ENCODE measurements at regions not wholly inside any gene's neighbourhood (a gene's known extent, or its start where the extent isn't known, plus 50 kb on each side); places are given as distances from the start of the nearest gene placed in this dataset.
A peak's percentile ranks its signal among the peaks of the same experiment; 100 is the strongest.
"Not testable (repeated sequence)": the region's sequence is repeated elsewhere in the genome, so short reads cannot be mapped to it uniquely, and the experiment has no call there.

- Histone ChIP-seq H3K9me3 (replicated peaks; ENCODE audit: low read length) (no peaks in the 10 kb centered on the region), H3K4me3 (ENCODE audit: low read length) (no peak overlapping the region), H3K4me2 (ENCODE audit: low read length) (no peak overlapping the region), H3K9ac (ENCODE audit: low read depth, low read length) (no peak overlapping the region), H3K36me3 (ENCODE audit: insufficient read depth, low read length) (no peaks in the 10 kb centered on the region), H3K4me1 (ENCODE audit: control insufficient read depth, insufficient read depth, low read length) (no peaks in the 10 kb centered on the region), H3K27me3 (ENCODE audit: control insufficient read depth, insufficient read depth, low read length) (no peaks in the 10 kb centered on the region)
Observed at GRCh38 chr4:137825505-137825904, 293.2 kb upstream of the PCDH18 start.

GRCh38 chr4:137823007-137823406 lies 290.7 kb upstream of the PCDH18 start:
- H3K4me3 ChIP-seq (ENCODE audit: low read length), result no peak overlapping the region
- no peaks in the 10 kb centered on the region for H3K4me1 ChIP-seq (ENCODE audit: control insufficient read depth, insufficient read depth, low read length)
- H3K4me2 ChIP-seq (ENCODE audit: low read length), result no peak overlapping the region
- no peaks in the 10 kb centered on the region for H3K9me3 ChIP-seq (replicated peaks; ENCODE audit: low read length)
- H3K36me3 ChIP-seq (ENCODE audit: insufficient read depth, low read length), result no peaks in the 10 kb centered on the region
- H3K27me3 ChIP-seq (ENCODE audit: control insufficient read depth, insufficient read depth, low read length), result no peaks in the 10 kb centered on the region
- H3K9ac ChIP-seq (ENCODE audit: low read depth, low read length), result no peak overlapping the region

GRCh38 chr4:137819964-137820383 lies 287.7 kb upstream of the PCDH18 start:
- Histone ChIP-seq H3K4me1 (ENCODE audit: control insufficient read depth, insufficient read depth, low read length) (no peaks in the 10 kb centered on the region), H3K9me3 (replicated peaks; ENCODE audit: low read length) (no peaks in the 10 kb centered on the region), H3K9ac (ENCODE audit: low read depth, low read length) (no peak overlapping the region), H3K27me3 (ENCODE audit: control insufficient read depth, insufficient read depth, low read length) (no peaks in the 10 kb centered on the region), H3K4me3 (ENCODE audit: low read length) (no peak overlapping the region), H3K36me3 (ENCODE audit: insufficient read depth, low read length) (no peaks in the 10 kb centered on the region), H3K4me2 (ENCODE audit: low read length) (no peak overlapping the region)

DNA sequence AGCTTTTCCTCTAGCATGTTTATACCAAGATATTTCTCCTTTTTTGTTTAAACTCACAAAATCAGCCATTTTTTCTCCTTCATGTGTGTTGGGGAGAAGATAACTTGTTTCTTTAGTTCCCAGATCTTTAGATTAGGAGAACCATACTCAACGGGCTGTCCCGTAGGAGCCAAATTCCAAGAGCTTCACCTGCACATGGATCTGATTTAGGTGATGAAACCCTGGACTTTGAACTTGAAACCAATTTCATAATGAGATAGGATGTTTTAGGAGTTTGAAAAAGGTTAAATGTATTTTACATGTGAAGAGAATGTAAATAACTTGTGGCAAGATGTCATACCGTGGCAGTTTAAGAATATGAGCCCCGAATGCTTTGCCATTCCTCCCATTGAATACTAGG lies 280.0 kb upstream of the PCDH18 start:
- Histone ChIP-seq H3K4me2 (ENCODE audit: low read length) (no peak overlapping the region), H3K9me3 (replicated peaks; ENCODE audit: low read length) (no peaks in the 10 kb centered on the region), H3K36me3 (ENCODE audit: insufficient read depth, low read length) (no peaks in the 10 kb centered on the region), H3K27me3 (ENCODE audit: control insufficient read depth, insufficient read depth, low read length) (no peaks in the 10 kb centered on the region), H3K4me1 (ENCODE audit: control insufficient read depth, insufficient read depth, low read length) (no peaks in the 10 kb centered on the region), H3K9ac (ENCODE audit: low read depth, low read length) (no peak overlapping the region), H3K4me3 (ENCODE audit: low read length) (no peak overlapping the region)

GRCh38 chr4:137806420-137806819 lies 274.1 kb upstream of the PCDH18 start:
- Histone ChIP-seq H3K9ac (ENCODE audit: low read depth, low read length) (no peak overlapping the region), H3K4me2 (ENCODE audit: low read length) (no peak overlapping the region), H3K9me3 (replicated peaks; ENCODE audit: low read length) (no peaks in the 10 kb centered on the region), H3K4me3 (ENCODE audit: low read length) (no peak overlapping the region), H3K27me3 (ENCODE audit: control insufficient read depth, insufficient read depth, low read length) (no peaks in the 10 kb centered on the region), H3K4me1 (ENCODE audit: control insufficient read depth, insufficient read depth, low read length) (no peaks in the 10 kb centered on the region), H3K36me3 (ENCODE audit: insufficient read depth, low read length) (no peaks in the 10 kb centered on the region)

DNA sequence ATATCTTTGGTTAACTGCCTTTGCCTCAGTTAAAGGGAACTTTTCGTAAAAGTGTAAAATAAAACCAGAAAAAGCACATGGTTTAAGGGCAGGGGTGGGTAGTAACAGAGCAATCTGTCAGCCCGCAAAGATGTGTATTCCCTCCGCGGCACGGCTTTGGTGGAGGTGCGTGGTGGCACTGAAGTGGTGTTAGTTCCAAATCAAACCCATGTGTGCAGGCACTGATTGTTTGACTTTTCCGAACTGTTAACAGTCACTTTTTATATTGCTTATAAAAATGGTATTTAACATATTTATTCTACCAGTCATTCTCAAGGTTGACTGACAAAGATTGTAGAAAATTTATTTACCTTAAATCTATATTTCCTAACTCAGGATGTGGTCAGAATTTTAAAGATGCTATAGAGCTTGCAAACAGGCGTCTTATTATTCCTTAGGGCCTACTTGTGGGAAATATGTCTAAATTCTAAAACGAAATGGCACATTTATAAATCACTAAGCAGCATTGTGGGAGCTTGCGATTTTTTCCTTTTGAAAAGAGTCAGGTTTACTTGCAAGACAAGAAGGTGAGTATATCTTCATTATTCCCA lies 272.7 kb upstream of the PCDH18 start:
- Histone ChIP-seq H3K36me3 (ENCODE audit: insufficient read depth, low read length) (no peaks in the 10 kb centered on the region), H3K4me2 (ENCODE audit: low read length) (no peak overlapping the region), H3K27me3 (ENCODE audit: control insufficient read depth, insufficient read depth, low read length) (no peaks in the 10 kb centered on the region), H3K9ac (ENCODE audit: low read depth, low read length) (no peak overlapping the region), H3K9me3 (replicated peaks; ENCODE audit: low read length) (no peaks in the 10 kb centered on the region), H3K4me3 (ENCODE audit: low read length) (no peak overlapping the region), H3K4me1 (ENCODE audit: control insufficient read depth, insufficient read depth, low read length) (no peaks in the 10 kb centered on the region)

- H3K9ac ChIP-seq (ENCODE audit: low read depth, low read length), result no peak overlapping the region
- no peaks in the 10 kb centered on the region for H3K4me1 ChIP-seq (ENCODE audit: control insufficient read depth, insufficient read depth, low read length)
- H3K4me3 ChIP-seq (ENCODE audit: low read length), result no peak overlapping the region
Observed at GRCh38 chr4:137800861-137801260, 268.6 kb upstream of the PCDH18 start.

GRCh38 chr4:137794764-137795254 lies 262.5 kb upstream of the PCDH18 start:
- Histone ChIP-seq H3K27me3 (ENCODE audit: control insufficient read depth, insufficient read depth, low read length) (no peaks in the 10 kb centered on the region), H3K9ac (ENCODE audit: low read depth, low read length) (no peak overlapping the region), H3K36me3 (ENCODE audit: insufficient read depth, low read length) (no peaks in the 10 kb centered on the region), H3K4me3 (ENCODE audit: low read length) (peak overlapping the region; percentile 25), H3K9me3 (replicated peaks; ENCODE audit: low read length) (no peaks in the 10 kb centered on the region), H3K4me2 (ENCODE audit: low read length) (peak overlapping the region; percentile 43), H3K4me1 (ENCODE audit: control insufficient read depth, insufficient read depth, low read length) (no peaks in the 10 kb centered on the region)

More at GRCh38 chr4:137800861-137801260, 268.6 kb upstream of the PCDH18 start:
- Histone ChIP-seq H3K9me3 (replicated peaks; ENCODE audit: low read length) (no peaks in the 10 kb centered on the region), H3K4me2 (ENCODE audit: low read length) (no peak overlapping the region), H3K36me3 (ENCODE audit: insufficient read depth, low read length) (no peaks in the 10 kb centered on the region), H3K27me3 (ENCODE audit: control insufficient read depth, insufficient read depth, low read length) (no peaks in the 10 kb centered on the region)

DNA sequence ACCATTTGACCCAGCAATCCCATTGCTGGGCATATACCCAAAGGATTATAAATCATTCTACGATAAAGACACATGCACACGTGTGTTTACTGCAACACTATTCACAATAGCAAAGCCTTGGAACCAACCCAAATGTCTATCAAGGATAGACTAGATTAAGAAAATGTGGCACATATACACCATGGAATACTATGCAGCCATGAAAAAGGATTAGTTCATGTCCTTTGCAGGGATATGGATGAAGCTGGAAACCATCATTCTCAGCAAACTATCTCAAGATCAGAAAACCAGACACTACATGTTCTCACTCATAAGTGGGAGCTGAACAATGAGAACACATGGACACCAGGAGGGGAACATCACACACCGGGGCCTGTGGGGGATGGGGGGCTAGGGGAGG lies 257.0 kb upstream of the PCDH18 start:
- not testable (repeated sequence) for H3K4me1 ChIP-seq (ENCODE audit: control insufficient read depth, insufficient read depth, low read length); H3K4me2 ChIP-seq (ENCODE audit: low read length); H3K4me3 ChIP-seq (ENCODE audit: low read length); H3K9ac ChIP-seq (ENCODE audit: low read depth, low read length); H3K9me3 ChIP-seq (replicated peaks; ENCODE audit: low read length); H3K36me3 ChIP-seq (ENCODE audit: insufficient read depth, low read length); H3K27me3 ChIP-seq (ENCODE audit: control insufficient read depth, insufficient read depth, low read length)

GRCh38 chr4:137783923-137784322 lies 251.6 kb upstream of the PCDH18 start:
- H3K4me2 ChIP-seq (ENCODE audit: low read length); H3K4me3 ChIP-seq (ENCODE audit: low read length); H3K36me3 ChIP-seq (ENCODE audit: insufficient read depth, low read length); H3K9me3 ChIP-seq (replicated peaks; ENCODE audit: low read length); H3K9ac ChIP-seq (ENCODE audit: low read depth, low read length); H3K27me3 ChIP-seq (ENCODE audit: control insufficient read depth, insufficient read depth, low read length); H3K4me1 ChIP-seq (ENCODE audit: control insufficient read depth, insufficient read depth, low read length): not testable (repeated sequence)

- Histone ChIP-seq H3K9ac (ENCODE audit: low read depth, low read length) (no peak overlapping the region), H3K27me3 (ENCODE audit: control insufficient read depth, insufficient read depth, low read length) (no peaks in the 10 kb centered on the region)
Observed at GRCh38 chr4:137775701-137776100, 243.4 kb upstream of the PCDH18 start.

GRCh38 chr4:137774501-137774900 lies 242.2 kb upstream of the PCDH18 start:
- no peak overlapping the region for H3K4me3 ChIP-seq (ENCODE audit: low read length)
- no peaks in the 10 kb centered on the region for H3K27me3 ChIP-seq (ENCODE audit: control insufficient read depth, insufficient read depth, low read length)
- no peaks in the 10 kb centered on the region for H3K36me3 ChIP-seq (ENCODE audit: insufficient read depth, low read length)

More at GRCh38 chr4:137775701-137776100, 243.4 kb upstream of the PCDH18 start:
- no peak overlapping the region for H3K4me3 ChIP-seq (ENCODE audit: low read length)
- no peak overlapping the region for H3K4me2 ChIP-seq (ENCODE audit: low read length)
- no peaks in the 10 kb centered on the region for H3K4me1 ChIP-seq (ENCODE audit: control insufficient read depth, insufficient read depth, low read length)
- H3K9me3 ChIP-seq (replicated peaks; ENCODE audit: low read length), result no peaks in the 10 kb centered on the region
- no peaks in the 10 kb centered on the region for H3K36me3 ChIP-seq (ENCODE audit: insufficient read depth, low read length)

More at GRCh38 chr4:137774501-137774900, 242.2 kb upstream of the PCDH18 start:
- Histone ChIP-seq H3K4me1 (ENCODE audit: control insufficient read depth, insufficient read depth, low read length) (no peaks in the 10 kb centered on the region), H3K9me3 (replicated peaks; ENCODE audit: low read length) (no peaks in the 10 kb centered on the region), H3K9ac (ENCODE audit: low read depth, low read length) (no peak overlapping the region), H3K4me2 (ENCODE audit: low read length) (no peak overlapping the region)
